HG03039 (cell line): ENCODE measurements at regions not wholly inside any gene's neighbourhood (a gene's known extent, or its start where the extent isn't known, plus 50 kb on each side); places are given as distances from the start of the nearest gene placed in this dataset.

ENCODE experiments used
- ATAC-seq: cut with Tn5 transposase; IDR thresholded peaks from one replicate; pipeline ENCODE4 v1.9.1; 2021; ENCODE audit warnings: mild to moderate bottlenecking, moderate library complexity; ENCODE audit not compliant: unreplicated experiment

DNA sequence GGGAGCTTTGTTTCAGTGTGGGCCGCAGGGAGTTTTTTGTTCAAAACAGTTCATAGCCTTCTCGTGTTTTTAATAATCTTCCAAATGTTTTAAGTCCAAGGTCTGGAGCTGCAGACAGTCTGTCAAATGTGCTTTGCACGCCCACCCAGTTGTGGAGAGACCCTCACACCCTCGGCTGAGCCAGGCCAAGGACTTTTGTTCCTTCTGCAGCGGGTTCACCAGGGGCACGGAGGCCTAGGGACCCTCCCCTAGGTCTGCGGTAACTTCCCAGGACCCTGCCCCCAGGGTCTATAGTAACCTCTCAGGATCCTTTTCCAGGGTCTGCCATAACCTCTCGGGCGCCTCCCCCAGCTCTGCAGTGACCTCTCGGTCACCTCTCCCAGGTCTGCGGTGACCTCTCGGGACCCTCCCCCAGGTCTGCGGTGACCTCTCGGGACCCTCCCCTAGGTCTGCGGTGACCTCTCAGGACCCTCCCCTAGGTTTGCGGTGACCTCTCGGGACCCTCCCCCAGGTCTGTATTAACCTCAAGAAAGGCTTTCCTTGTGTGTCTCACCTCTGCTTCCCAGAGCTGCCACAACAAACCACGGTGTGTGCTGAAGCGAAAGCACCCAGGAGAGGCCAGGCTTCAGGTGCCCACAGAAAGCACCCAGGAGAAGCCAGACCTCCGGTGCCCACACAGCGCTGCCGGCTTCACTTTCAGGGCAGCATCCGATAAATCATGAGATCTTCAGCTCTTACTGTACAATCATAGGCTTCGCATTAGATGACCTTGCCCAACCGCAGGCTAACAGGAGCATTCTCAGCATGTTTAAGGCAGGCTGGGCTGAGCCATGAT is 301.9 kb upstream of the SALL3 start:
- ATAC-seq = no peak

DNA sequence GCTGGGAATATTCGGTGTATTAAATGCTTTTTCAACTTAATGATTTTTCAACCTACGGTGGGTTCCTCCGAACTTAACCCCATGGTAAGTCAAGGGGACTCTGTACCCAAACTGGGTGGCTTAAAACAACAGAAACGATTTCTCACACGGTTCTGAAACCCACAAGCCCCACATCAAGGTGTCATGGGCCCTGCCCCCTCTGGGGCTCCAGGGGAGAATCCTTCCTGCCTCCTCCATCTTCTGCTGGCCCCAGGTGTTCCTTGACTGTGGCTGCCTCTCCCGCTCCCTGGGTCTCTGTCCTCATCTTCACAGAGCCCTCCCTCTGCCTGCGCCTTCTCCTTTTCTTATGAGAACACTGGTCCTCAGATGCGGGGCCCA is 301.3 kb upstream of the SALL3 start:
- ATAC-seq = no peak

DNA sequence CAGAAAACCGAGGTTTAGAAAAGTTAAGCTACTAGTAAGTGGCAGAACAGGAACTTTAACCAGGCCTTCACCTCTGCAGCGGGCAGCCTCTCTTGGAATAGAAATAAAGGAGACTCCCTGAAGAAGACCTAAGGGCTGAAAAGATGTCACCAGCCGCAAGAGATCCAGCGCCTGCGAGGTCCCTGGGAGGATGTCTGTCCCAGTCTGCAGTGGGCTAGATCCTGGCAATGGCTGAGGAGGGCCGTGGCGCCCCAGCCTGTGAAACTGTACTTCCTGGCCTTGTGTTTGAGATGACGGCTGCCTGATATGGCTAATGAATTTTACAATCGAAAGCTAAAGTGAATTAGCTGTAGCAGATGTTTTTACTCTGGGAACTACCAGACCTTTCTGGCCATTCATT is 300.6 kb upstream of the SALL3 start:
- ATAC-seq = no peak

DNA sequence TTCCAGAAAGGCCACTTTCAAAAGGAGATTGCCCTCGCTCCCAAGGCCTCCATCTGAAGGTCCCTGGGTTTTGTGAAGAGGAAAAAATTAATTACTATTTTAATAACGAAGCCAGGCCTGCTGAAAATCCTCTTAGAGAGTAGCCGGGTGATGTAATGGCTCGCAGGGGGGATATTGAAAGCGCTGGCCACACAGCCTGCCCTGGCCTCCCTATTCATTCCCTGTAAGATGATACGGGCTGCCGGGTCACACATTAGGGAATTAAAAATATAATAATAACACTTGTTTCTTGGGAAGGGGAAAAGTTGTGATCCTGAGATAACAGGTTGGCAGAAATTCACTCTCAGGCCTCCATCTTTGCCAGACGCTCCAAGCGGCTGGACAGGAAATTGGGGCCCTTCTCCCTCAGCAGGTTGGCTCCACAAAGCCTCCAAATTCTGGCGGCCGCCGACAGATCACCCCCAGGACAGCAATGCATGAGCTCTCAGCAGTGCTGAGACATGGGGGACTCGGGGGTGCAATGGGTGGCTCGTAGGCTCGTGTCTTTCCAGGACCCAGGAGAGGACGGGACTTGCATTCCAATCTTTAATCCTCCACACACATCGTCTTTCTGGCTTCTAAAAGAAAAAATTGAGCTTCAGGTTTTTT is 299.9 kb upstream of the SALL3 start:
- no peak for ATAC-seq

DNA sequence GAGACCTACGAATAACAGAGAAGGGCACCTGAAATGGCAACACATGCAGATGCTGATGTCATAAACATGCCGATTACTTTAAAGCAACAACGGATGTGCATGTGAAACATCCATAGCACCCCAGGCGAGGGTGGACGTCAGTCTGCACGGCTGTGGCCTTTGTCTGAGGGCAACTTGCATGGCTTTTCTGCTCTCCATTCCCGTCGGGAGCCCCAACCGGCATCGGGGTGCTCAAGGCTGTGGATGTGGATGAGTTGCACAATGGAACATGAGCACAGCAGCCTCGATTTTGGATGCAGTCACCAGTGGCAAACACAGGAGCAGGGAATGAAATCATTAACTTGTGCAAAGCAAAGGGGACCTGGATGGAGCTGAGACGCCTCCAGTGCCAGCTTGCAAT is 298.2 kb upstream of the SALL3 start:
- ATAC-seq = no peak

DNA sequence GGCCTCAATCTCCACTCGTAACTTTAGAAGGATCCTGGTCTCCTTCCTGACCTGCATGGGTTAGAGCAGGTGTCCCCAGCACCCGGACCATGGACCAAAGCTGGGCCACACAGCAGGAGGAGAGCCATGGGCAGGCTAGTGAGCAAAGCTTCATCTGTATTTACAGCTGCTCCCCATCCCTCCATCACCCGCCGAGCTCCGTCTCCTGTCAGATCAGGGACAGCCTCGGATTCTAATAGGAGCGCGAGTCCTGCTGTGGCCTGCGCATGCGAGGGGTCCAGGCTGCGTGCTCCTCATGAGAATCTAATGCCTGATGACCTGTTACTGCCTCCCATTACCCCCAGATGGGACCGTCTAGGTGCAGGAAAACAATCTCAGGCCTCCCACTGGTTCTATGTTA is 297.7 kb upstream of the SALL3 start:
- no peak for ATAC-seq

DNA sequence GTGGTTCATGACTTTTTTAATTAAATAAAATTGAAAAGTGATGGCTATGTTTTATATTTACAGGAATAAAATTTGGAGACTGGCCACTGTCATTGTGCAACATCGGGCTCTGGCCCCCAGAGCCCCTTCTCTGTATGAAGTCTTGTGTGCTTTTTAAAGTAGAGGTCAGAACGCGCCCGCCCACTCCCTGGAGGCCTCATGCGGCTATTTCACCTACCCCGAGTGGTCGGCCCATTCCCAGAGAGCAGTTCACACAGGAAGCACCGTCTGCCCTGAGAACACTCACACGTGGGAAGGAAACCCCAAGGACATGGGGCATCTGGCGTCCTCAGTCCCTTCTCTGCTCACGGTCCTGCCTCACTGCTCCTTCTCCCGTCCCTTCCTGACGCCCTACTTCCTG is 296.9 kb upstream of the SALL3 start:
- no peak for ATAC-seq

DNA sequence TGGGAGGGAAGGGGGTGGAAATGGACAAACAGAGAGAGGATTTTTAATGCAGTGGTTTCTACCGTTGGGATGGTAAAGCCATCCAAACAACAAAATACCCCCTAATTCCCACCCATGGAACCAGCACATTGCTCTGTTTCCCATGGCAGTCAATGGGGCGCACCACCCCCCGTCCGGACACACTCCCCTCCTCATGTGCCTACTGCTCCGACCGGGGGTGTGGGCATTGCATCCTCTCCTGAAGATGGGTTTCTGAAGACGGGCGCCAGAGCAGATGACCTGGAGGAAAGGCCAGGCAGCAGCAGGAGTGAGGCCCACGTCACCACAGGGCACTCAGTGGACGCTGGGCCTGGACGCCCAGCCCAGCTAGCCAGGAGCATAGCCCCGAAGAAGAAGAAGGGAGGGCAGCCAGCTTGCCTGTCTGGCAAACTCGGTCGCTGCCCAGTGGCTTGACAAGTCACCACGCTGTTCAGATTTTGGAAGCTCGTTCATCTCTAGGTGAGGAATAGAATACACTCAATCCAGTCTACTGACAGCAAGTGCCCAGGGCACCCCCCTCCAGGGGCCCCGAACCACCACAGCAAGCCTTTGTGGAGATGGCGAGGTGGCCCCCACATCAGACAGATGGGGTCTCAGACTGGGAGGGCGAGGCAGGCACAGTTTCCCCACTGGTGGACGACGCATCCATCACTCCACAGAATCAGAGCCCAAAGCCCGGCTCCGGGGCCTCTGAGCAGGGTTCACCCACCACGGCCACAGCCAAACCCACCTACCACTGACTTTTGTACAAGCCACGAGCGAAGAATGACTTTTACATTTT is 296.2 kb upstream of the SALL3 start:
- no peak for ATAC-seq

DNA sequence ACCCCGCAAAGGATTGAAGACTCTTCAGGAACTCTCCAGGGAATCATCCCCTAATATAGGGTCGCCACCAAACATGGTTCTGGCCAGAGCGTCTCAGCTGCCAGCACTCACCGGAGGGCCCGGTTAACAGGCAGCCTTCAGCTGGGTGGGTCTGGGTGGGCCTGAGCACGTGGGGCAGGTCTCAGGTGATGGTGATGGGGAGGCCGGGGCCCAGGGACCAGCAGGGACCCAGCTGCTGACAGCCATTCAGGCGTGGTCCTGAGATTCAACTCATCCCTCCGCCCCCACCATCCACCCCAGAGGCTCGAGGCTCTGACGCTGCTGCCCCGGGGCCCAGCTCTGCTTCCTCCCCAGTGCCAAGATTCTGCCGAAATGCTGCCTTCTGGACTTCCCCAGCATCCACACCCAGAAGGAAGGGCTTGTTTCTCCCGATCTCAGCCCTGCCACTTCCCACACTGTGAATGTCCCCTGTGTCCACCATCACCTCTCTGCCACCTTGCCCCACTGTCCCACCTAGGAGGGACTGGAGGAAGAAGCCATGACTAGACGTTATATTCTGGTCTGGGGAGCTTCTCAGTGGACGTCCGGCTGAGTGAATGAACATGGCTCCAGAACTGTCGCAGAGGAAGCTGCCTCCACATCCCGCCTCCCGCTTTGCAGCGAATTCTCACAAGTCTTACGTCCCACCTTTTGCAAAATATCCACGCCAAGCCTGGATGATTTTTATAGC is 294.2 kb upstream of the SALL3 start:
- ATAC-seq = no peak

DNA sequence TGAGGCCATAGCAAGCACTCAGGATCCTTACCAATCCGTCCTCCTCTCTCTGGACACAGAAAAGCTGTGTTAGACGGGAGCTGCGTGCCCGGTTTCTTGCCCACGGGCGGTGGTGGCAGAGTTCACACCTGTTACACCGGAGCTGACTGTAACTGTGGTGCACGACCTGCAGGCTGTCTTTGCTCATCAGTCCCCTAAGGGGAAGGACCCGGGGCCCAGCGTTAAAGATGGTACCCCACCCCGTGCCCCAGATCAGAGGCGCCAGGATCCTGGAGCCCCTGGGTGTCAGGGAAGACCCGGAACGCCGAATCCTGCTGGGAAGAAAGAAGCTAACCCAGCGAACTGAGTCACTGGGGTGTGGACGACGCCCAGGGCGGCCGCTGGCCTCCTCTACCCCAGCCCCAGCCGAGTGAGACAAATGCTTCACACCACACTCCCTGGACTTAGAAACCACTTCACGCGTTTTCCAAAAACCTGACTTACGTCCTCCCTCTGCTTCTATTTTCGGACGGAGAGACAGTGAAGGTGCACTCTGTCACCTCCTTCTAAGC is 293.6 kb upstream of the SALL3 start:
- ATAC-seq = no peak

DNA sequence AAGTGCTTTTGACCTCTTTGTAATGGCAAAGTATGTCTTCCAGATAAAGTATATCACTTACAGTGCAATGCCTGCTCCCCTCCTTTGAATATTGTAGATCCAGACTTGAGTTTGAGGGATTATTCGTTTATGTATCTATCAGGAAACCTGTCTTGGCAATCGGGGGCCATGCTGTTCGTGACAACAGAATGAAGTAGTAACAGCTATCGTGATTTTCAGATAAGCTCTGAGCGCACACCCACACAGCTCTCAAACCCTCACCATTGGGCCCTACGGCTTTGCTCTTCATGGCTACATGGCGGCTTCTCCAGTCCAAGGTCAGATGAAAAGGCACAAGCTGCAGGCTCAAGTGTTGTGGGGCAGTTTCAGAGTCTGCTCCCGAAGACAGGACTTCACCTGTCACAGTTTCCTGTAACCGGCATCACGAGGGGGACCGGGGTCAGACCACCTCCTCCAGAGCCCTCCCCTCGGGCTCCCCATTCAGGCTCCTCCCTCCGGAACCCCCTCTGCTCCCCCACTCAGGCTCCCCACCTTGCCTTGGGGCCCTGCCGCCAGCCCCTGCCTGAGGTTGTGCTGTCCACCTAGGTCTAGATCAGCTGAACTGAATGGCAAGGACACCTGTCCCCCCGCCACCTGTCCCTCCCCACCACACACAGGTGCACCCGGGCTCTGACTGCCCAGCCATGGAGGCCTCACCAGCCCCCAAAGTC is 292.5 kb upstream of the SALL3 start:
- no peak for ATAC-seq

DNA sequence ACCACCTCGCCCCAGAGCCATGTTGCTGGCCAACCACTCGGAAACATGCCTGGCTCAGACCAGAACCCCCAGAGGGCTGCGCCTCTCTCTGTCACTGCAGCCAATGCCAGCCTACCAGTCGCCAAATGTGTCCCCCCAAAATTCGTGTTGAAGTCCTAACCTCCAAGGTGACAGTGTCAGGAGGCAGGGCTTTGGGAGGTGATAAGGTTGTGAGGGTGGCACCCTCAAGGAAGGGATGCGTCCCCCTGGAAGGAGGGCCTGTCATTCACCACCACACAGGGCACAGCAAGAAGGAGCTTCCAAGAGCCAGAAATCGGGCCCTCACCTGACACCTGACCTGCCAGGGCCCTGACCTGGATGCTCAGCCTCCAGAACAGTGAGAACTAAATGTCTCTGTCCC is 291.9 kb upstream of the SALL3 start:
- no peak for ATAC-seq

DNA sequence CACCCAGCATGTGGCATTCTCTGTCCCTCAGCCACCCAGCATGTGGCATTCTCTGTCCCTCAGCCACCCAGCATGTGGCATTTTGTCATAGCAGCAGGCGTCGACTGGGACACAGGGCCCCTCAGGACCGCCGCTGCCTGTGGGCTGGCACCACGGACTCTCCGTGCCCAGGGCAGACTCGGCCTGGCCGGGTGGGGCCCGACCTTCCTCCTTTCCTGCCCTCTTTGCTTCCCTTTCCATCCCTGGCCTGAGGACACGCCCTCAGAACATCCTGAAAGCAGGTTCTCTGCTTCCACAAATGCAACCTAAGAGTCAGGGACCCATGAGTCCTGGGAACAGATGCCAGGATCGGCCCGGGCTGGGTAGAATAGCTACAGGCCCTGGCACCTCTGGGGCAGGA is 291.4 kb upstream of the SALL3 start:
- ATAC-seq = no peak

DNA sequence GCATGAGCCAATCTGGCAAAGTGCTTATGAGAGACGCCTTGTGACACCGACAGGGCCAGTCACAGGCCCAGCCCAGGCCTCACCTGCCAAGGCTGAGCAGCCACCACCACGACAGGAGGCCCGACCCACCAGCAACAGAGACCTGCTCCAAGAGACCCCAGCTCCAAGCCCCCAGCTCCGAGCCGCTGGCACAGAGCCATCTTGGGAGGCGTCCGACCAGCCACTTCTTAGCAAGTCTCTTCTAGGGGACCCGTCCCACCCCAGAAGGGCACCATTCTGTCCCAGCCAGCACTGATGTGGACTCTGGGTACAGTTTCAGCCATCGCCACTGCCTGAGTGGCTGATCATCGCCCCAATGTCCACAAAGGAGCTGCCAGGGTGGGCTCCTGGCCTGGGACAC is 290.7 kb upstream of the SALL3 start:
- no peak for ATAC-seq

DNA sequence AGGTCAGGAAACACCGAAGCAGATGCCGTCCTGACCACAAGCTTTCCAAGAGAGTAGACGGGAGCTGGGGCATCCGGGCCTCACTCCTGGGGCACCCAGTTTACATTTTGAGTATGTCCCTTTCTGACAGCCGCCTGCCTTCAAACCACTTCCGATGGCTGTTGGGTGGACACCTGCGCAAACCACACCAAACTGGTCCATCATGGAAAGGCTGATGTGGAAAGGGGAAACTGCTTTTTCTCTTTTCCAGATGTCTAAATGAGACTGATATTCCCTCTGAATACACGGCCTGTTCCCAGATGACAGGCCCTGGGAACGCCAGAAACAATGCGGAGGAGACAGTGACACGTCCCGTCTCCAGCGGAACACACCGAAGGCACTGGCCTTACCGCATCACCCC is 290.0 kb upstream of the SALL3 start:
- ATAC-seq = no peak

DNA sequence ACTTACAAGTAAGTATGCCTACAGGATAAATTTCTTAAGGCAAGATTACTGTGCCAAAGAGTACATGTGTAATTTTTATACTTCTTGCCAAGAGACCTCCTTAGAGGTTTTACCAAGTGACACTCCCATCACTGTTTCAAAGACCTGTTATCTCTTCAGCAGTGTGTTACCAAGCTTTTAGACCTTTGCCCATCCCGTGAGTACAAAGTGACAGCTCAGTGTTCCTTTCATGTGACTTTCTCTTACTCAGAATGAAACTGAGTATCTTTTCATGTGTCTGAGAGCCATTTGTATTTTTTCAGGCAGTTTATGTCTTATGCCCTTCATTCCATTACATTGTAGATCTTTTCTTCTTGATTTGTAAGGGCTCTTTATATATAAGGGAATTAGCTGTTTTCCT is 287.5 kb upstream of the SALL3 start:
- no peak for ATAC-seq

DNA sequence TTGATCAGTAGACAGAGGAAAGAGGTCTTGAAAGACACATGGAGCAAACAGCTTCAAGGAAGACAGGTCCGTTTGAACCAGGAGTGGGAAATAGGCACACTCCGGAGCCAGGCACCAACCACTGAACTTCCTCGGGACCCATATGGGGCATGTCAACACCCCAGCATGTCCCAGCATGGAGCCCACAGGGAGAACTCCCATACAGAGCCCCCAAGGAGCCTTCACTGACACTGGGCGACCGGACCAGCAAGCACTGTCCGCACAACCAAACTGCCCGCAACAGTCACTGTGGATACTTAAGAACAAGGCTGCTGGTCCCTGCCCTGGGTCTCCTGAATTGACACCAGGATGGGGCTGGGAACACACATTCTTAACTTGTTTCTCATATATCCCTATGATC is 286.2 kb upstream of the SALL3 start:
- ATAC-seq = no peak

DNA sequence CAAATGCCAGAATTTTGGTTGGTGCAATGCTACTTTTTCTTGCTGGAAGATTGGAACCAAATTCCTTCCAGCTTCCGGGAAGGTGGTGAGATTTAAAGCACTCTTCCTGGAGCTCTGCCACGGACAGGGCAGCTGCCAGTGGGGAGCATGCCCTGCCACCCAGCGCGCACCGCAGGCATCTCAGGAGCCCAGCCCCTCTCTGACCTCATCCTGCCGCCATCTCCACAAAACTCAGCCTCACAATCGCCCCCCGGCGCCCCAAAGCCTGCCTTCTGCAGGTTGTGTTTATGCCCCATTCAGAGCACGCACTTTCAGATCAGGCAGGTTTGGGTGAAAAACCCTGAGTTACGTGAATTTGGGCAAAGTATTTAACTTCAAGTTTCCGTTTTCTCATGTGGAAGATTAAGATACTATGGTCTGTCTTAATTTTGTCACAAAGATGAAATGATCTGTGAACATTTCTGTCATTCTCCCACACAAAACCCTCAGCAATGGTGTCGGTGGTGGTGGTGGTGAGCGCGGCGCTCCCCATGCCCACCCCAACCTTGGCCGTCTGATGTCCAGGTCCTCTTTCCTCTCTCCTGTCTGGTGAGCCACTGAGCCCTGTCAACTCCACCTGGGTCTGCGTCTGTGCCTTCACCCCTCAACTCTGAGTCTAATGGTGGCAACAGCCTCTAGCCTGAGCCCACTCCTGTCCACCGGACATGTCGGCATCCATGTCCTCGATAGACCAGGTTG is 282.8 kb upstream of the SALL3 start:
- ATAC-seq = no peak

DNA sequence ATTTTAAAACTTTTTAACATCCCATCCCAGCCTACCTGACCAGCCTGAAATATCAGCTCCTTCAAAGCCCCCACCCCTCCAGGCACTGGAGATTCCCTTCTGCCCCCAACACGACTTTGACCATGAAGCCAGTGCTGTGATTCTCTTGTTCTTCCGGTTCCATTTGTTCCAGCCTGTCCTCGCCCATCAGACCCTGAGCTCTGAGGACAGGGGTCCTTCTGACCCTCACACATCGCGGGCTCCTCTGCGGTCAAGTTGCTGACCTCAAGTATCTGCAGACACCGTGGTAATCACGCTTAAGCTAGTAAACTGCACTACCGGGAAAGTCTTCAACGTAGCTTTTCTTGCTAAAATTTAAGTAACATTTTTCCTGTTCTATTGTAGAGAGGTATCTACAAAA is 282.2 kb upstream of the SALL3 start:
- ATAC-seq = no peak

DNA sequence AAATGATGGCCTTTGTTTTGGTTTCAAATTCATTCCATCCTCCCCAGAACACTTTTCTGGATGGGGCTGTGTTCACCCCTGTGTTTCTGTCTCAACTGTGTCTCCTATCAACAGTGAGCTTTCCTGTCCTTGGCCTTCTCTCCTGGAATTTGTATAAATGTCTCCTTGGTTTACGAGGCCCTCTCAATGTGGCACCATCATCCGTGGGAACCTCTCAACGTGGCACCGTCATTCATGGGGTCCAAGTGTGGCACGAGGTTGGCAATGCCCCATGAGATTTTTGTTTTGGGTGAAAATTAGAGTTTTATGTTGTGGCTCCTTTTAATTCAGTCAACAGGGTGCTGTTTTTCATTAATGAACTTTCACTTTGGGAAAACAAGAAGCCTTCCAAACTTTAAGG is 280.7 kb upstream of the SALL3 start:
- ATAC-seq = no peak
